Hypothalamus (tissue), 51 donors: ENCODE measurements at regions not wholly inside any gene's neighbourhood (a gene's known extent, or its start where the extent isn't known, plus 50 kb on each side); places are given as distances from the start of the nearest gene placed in this dataset.
A peak's percentile ranks its signal among the peaks of the same experiment; 100 is the strongest.

Experiments used
- DNase-seq, 51 donors: peaks; one replicate each; lab custom pipeline; 2025; lab: John Stamatoyannopoulos, UW

DNA sequence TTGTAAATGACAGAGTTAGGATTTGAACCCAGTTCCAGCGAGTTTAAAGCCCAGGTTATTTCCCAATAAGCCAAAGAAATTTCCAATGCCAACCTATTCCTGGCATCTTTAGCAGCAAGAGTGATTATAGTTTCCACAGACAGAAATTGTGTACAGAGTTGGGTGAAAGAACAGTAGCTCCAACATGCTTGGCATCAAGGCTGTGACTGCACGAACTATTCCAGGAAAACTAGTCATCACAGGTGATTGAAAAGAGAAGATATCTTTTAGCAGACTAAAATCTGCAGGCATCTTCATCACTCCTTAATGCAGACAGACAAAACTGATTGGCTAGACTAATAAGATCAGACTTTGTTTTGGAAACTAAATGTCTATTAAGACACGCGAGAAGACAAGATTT, 262.7 kb upstream of the PLEKHG7 start:
- no peak for DNase-seq

- DNase-seq = no peak
Measured at GRCh38 chr12:92439420-92439805, 263.4 kb upstream of the PLEKHG7 start.

- DNase-seq = no peak
Measured at GRCh38 chr12:92438641-92439419, 264.0 kb upstream of the PLEKHG7 start.

- DNase-seq = no peak
Measured at GRCh38 chr12:92437452-92437851, 265.3 kb upstream of the PLEKHG7 start.

DNA sequence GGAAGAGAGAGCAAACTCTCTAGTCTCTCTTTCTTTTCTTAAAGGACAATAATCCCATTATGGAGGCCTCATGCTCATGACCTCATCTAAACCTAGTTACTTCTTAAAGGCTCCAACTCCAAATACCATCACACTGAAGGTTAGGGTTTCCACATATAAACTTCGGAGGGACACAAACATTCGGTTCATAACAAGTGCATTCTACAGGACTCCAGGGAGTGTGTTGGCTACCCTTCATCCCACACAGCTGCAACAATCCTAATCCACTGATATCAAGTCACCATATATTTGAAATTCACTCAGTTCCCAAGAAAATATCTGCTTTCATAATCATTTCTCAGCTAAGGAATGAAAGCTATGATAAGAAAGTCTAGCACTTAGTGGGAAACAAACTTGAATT, 265.9 kb upstream of the PLEKHG7 start:
- no peak for DNase-seq

DNA sequence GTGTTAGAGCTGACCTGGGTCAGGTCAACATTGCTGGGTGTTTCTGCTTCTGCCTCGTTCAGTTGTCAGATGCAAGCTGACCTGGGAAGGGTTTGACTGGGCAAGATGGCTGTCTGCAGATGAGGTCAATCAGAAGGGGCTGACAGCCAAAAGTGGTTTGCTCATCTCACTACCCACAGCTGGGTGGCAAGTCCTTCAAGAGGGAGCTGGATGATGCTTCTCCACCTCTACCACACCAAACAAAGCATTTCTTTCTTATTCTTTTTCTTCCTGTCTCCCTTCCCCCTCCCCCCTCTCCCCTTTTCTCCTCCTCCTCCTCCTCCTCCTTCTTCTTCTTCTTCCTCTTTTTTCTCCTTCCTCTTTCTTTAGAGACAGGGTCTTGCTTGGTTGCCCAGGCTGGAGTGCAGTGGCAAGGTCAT, 268.2 kb upstream of the PLEKHG7 start:
- DNase-seq = no peak

DNA sequence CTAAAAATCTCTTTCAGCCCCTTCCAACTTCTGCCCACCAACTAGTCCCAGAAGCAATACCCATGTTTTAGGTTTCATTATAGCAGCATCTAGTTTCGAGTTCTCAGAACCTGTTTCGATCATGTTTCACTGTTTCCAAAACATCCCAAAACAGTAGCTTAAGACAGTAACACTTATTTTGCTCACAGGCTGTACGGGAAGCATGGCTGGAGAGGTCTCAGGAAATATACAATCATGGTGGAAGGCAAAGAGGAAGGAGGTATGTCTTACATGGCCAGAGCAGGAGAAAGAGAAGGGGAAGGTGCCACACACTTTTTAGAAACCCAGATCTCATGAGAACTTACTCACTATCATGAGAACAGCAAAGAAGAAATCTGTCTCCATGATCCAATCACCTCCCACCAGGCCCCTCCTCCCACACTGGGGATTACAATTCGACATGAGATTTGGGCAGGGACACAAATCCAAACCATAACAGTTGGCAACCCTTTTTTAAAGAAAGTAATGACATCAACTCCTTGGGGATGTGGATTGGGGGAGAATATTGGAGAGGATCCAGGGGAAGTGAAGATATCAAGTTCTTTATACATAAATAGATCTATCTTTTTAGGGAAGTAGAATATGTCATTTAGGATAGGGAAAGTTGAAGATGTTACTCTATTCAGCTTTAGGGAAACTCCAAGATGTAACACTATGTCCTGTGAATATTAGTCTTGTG, 269.9 kb upstream of the PLEKHG7 start:
- DNase-seq = no peak

DNA sequence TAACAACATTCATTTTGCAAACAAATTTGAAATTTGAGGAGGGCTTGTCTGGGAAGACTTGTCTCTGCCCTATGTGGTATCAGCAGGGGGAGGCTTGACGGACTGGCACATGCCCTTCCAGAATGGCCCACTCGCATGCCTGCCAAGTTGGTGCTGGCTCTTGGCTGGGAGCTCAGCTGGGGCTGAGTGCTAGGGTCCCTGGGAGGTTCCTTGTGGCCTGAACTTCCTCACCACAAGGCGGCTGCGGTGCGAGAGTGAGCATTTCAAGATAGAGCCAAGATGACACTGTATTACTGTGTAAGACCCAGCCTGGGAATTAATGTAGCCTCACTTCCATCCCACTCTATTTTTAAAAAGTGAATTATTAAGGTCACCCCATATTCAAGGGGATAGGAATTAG, 271.6 kb upstream of the PLEKHG7 start:
- peak in 2 of 51 donors; percentile 2 to 3 for DNase-seq

DNA sequence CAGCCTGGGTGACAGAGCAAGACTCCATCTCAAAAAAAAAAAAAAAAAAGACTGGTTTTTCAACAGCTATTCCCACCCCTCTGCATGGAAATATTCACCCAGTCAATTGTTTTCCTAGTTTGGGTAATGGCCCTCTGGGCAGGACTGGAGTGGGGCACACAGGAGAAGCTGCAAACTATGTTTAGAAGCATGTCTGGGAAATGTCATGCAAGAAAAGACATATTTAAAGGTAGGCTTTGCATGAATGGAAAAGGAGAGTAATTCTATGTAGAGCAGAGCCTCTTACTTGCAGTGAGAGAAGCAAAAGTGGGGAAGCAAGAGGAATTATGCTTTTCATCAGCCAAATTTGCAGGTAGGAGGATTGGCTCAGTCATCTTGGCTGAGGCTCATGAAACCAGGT, 276.5 kb upstream of the PLEKHG7 start:
- no peak for DNase-seq

GRCh38 chr12:92425165-92425564, 277.6 kb upstream of the PLEKHG7 start:
- peak in 1 of 51 donors; percentile 1 for DNase-seq

DNA sequence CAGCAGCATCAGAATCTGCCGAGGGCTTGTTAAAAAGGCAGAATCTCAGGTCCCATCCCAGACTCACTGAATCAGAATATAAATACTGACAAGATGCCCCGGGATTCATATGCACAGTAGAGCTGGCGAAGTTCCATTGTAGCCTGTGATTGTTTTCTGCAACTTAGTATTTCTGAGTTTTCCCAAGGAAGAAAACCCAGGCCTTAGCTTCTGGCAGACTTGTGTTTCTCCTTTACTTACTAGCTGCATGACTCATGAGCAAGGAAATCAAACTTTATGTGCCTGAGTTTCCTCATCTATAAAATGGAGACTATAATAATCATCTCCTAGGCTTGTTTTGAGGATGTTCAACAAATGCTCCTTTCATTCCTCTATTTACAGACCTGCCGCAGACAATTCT, 278.5 kb upstream of the PLEKHG7 start:
- DNase-seq = no peak

DNA sequence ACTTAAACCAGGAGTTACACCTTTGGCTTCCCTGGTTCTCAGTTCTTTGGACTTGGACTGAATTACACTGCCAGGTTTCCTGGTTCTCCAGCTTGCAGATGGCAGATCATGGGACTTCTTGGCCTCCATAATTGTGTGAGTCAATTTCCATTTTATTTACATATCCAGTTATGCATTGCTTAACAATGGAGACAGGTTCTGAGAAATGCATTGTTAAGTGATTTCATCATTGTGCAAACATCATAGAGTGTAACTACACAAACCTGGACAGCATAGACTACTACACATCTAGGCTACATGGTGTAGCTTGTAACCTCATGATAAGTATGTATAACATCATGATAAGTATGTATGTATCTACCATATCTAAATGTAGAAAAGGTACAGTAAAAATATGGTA, 276.1 kb upstream of the BTG1 start:
- no peak for DNase-seq

DNA sequence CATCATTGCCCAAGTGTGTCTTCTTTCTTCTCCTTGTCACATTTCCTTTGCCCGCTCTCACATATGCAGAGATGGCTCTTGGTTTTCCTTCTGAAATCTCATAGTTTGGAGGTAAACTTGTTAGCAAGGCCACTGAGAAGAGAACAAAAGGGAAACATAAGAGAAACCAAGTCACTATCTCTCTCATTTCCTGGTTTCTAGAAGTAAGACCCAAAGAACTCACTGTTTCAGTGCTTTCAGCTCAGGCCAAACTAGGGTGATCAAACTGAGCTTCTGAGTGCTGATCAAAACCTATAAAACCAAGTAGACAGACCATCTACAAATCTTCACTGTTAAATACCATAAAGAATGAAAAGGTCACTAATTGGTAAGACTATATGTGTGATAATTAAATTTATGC, 275.4 kb upstream of the BTG1 start:
- no peak for DNase-seq

DNA sequence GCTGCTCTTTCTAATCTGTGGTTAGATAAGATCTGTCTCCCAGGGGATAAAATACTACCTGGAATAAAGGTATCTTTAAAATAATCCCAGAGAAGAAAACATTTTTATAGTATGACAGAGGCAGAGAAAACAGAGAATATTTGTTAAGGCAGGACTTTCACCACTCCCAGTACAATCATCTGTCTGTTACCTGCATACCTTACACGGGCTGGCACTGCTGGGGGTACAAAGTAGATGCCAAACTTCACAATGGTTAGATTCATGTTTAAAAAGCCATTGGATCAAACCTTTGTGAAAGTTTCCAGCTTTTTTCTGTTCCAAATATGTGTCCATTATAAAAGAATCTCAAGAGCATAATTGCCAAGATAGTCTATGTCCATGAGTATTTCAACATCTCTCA, 273.6 kb upstream of the BTG1 start:
- DNase-seq = no peak

- DNase-seq = no peak
Measured at GRCh38 chr12:92418381-92418780, 272.7 kb upstream of the BTG1 start.

DNA sequence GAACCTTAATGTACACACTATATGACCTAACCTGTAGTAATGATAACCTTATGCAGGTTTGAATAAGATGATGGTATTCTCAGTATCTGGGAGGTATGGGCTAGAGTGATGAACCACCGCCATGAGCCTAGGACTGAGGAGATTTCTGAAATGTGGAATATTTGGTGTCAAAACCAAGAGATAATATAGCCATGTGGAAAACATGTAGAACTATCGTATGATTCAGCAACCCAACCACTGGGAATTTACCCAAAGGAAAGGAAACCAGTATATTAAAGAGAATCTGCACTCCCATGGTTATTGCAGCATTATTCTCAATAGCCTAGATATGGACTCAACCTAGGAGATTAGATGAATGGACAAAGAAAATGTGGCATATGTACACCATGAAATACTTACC, 271.7 kb upstream of the BTG1 start:
- no peak for DNase-seq

- no peak for DNase-seq
Measured at GRCh38 chr12:92416385-92416812, 270.8 kb upstream of the BTG1 start.

- DNase-seq = no peak
Measured at GRCh38 chr12:92414170-92415070, 268.8 kb upstream of the BTG1 start.

- no peak for DNase-seq
Measured at GRCh38 chr12:92413286-92413685, 267.6 kb upstream of the BTG1 start.

- DNase-seq = no peak
Measured at GRCh38 chr12:92412856-92413255, 267.2 kb upstream of the BTG1 start.

DNA sequence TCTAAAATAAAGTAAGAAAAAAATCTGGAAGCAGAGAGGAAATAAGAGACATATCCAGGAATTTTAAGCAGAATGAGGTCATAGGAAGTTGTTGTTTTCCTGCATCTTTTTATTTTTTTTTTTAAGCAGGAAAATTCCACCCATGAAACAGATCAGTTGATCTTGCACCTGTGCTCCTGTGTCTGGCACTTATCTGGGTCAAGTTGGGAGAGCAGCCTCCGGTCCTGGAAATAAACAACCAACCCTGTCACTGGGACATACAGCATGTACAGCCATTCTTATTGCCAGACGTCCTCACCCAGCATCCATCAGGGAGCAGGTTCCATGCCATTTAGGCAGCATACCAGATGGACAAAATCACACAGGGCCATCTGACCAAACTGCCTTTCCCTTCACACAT, 266.0 kb upstream of the BTG1 start:
- DNase-seq = no peak
